OCI-LY1 (cell line): ENCODE measurements at regions not wholly inside any gene's neighbourhood (a gene's known extent, or its start where the extent isn't known, plus 50 kb on each side); places are given as distances from the start of the nearest gene placed in this dataset.

ENCODE experiments used
- CTCF ChIP-seq: fragments of 200-600 bp; sonication (generic), shearing (Covaris generic); IDR thresholded peaks from 2 replicates; pipeline ENCODE4 v1.5.1; 2017; ENCODE audit warnings: mild to moderate bottlenecking, antibody characterized with exemption, low read length, moderate library complexity, mixed read lengths
- EZH2 ChIP-seq: fragments of 200-600 bp; sonication (generic), shearing (Covaris generic); IDR thresholded peaks from 2 replicates; pipeline ENCODE4 v1.8.0; 2017; ENCODE audit warnings: borderline replicate concordance, mixed run types, mild to moderate bottlenecking, antibody characterized with exemption, low read length, moderate library complexity, mixed read lengths

- TF ChIP-seq EZH2 (no peak), CTCF (no peak)
Measured at GRCh38 chr2:176643646-176644045, 374.4 kb downstream of the MTX2 start.
